ENCODE measurements at regions not wholly inside any gene's neighbourhood (a gene's known extent, or its start where the extent isn't known, plus 50 kb on each side); places are given as distances from the start of the nearest gene placed in this dataset.

GRCh38 chr2:223389624-223390023, 212.5 kb downstream of the SCG2 start:
- no peak for DNase-seq
- intact Hi-C loops (cut with DNase I; ENCODE audit: low total_unique reads) = no loop called here
- Histone ChIP-seq H3K36me3 (ENCODE audit: low read depth, missing control alignments) (no peaks in the 10 kb centered on the region), H3K27ac (no peak overlapping the region), H3K27me3 (no peaks in the 10 kb centered on the region), H3K4me1 (no peaks in the 10 kb centered on the region), H3K9me3 (no peaks in the 10 kb centered on the region), H3K4me3 (no peak overlapping the region)
- WGBS, 2 donors = 87 to 93% methylated on average over 5 of the region's 5 CpGs
- TF ChIP-seq CTCF (IDR thresholded peaks at IDR 0.05) (no peak), POLR2A (IDR thresholded peaks at IDR 0.05) (no peak)

DNA sequence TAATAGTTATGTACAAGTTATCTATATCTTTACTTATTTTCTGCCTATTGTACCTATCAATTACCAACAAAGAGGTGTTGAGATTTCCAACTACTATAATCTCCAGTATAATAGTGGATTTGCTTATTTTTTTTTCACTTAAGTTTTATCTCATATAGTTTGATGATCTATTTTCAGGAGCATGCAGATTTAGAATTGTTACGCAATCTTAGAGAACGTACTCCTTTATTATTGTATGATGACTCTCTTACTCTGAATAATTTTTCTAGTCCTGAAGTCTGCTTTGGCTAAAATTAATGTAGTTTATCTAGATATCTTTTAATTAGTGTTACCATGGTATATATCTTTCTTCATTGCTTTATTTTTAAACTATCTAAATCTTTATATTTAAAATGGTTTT, 205.2 kb downstream of the SCG2 start:
- no peak overlapping the region for H3K27ac ChIP-seq
- TF ChIP-seq CTCF (IDR thresholded peaks at IDR 0.05) (no peak), POLR2A (IDR thresholded peaks at IDR 0.05) (no peak)
- H3K9me3 ChIP-seq = no peaks in the 10 kb centered on the region
- no peaks in the 10 kb centered on the region for H3K4me1 ChIP-seq
- no peak for DNase-seq
- intact Hi-C loops (cut with DNase I; ENCODE audit: low total_unique reads) = no loop called here
- no peaks in the 10 kb centered on the region for H3K36me3 ChIP-seq (ENCODE audit: low read depth, missing control alignments)
- no peaks in the 10 kb centered on the region for H3K27me3 ChIP-seq
- 80 to 89% methylated on average over 2 of the region's 2 CpGs for WGBS, 2 donors
- no peak overlapping the region for H3K4me3 ChIP-seq

DNA sequence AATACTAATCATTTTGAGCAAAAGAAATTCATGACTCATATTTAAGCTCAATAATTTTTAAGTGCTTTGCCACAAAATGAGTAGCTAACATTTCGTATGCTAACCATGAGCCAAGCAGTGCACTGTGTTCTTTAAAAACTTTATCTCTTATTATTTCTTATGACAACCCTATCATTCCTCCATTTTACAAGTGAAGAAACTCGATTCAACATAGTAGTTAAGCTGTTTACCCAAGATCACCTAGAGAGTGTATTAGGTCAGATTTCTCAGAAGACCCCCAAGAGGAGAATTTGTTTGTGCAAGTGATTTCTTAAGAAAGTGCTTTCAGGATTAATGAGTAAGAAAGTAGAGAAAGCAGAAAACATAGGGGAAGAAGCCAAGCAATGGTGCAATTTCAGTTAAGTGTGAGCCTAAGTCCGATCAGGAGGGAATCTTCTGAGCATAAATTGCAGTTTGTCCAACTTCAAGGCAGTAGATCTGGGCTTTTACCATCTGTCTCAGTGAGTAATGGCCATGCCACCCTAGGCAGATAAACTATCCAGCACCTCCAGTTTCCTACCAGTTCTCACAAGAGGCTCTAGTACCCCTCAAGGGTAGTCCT, 202.7 kb downstream of the SCG2 start:
- Histone ChIP-seq H3K27me3 (no peaks in the 10 kb centered on the region), H3K4me1 (no peaks in the 10 kb centered on the region), H3K27ac (peak overlapping the region in 1 of 2 donors; percentile 22), H3K36me3 (ENCODE audit: low read depth, missing control alignments) (no peaks in the 10 kb centered on the region), H3K4me3 (no peak overlapping the region), H3K9me3 (no peaks in the 10 kb centered on the region)
- no peak for DNase-seq
- 49 to 65% methylated on average over 3 of the region's 3 CpGs for WGBS, 2 donors
- no peak for TF ChIP-seq CTCF (IDR thresholded peaks at IDR 0.05)
- no peak for TF ChIP-seq POLR2A (IDR thresholded peaks at IDR 0.05)
- intact Hi-C loops (cut with DNase I; ENCODE audit: low total_unique reads) = no loop called here

DNA sequence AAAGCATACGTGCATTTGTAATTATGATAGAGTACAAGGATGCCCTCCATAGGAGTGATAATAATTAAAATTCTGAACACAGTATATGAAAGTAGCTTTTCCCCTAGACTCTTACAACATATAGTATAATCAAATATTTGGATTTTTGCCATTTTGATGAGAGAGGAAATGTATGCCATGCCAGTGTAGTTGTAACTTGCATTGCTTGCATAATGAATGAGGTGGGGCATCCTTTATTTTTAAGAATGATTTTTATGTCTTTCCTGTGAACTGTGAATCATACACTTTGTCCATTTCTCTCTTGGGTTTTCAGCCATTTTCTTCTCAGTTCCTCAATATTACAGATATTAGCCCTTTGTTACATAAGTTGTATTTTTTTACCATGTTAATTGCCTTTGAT, 197.5 kb downstream of the SCG2 start:
- no peaks in the 10 kb centered on the region for H3K27me3 ChIP-seq
- H3K4me1 ChIP-seq = no peaks in the 10 kb centered on the region
- 95 to 98% methylated on average over 1 of the region's 1 CpG for WGBS, 2 donors
- TF ChIP-seq POLR2A (IDR thresholded peaks at IDR 0.05) (no peak), CTCF (IDR thresholded peaks at IDR 0.05) (no peak)
- intact Hi-C loops (cut with DNase I; ENCODE audit: low total_unique reads) = no loop called here
- H3K36me3 ChIP-seq (ENCODE audit: low read depth, missing control alignments) = no peaks in the 10 kb centered on the region
- H3K27ac ChIP-seq = no peak overlapping the region
- H3K4me3 ChIP-seq = no peak overlapping the region
- H3K9me3 ChIP-seq = no peaks in the 10 kb centered on the region
- no peak for DNase-seq

- Histone ChIP-seq H3K4me3 (no peak overlapping the region), H3K9me3 (no peaks in the 10 kb centered on the region), H3K27me3 (no peaks in the 10 kb centered on the region), H3K4me1 (peaks cover 6% of the 10 kb centered on the region), H3K36me3 (ENCODE audit: low read depth, missing control alignments) (no peaks in the 10 kb centered on the region), H3K27ac (peak overlapping the region in 1 of 2 donors; percentile 34)
- DNase-seq = peak; percentile 41
- WGBS, 2 donors = 33 to 61% methylated on average over 2 of the region's 2 CpGs
- TF ChIP-seq POLR2A (IDR thresholded peaks at IDR 0.05) (no peak), CTCF (IDR thresholded peaks at IDR 0.05) (no peak)
- intact Hi-C loops (cut with DNase I; ENCODE audit: low total_unique reads) = no loop called here
Observed at GRCh38 chr2:223414646-223415045, 187.5 kb downstream of the SCG2 start.
